K562 (cell line): ENCODE measurements at regions not wholly inside any gene's neighbourhood (a gene's known extent, or its start where the extent isn't known, plus 50 kb on each side); places are given as distances from the start of the nearest gene placed in this dataset.
A peak's percentile ranks its signal among the peaks of the same experiment; 100 is the strongest.

Experiments used
- BACH1 ChIP-seq: fragments of 200-800 bp; sonication (Bioruptor generic); IDR thresholded peaks from 2 replicates; pipeline ENCODE4 v1.6.1; 2016; ENCODE audit warnings: missing genetic modification characterization, missing compliant biosample characterization
- BMI1 ChIP-seq: fragments of 150-350 bp; IDR thresholded peaks from 2 replicates; pipeline ENCODE4 v1.6.1; 2014; ENCODE audit warnings: low read length
- CTCF ChIP-seq, 3 experiments: IDR thresholded peaks in 2 of 3; conservative IDR thresholded peaks in 1 of 3; 2 replicates each; pipeline ENCODE4 v1.5.1; 2011 to 2012; ENCODE audit warnings: low read length in 3 of 3, mild to moderate bottlenecking in 3 of 3, control low read depth in 2 of 3, improper control_type of control experiment in 1 of 3, inconsistent platforms in 1 of 3, low read depth in 1 of 3, mixed read lengths in 1 of 3, moderate library complexity in 1 of 3; ENCODE audit not compliant: insufficient read depth in 2 of 3
- FOXM1 ChIP-seq, 2 experiments: fragments of 450-650 bp in 1 of 2; sonication (generic) in 1 of 2; formaldehyde crosslinking in 1 of 2; IDR thresholded peaks; 2 replicates each; pipeline versions ENCODE4 v1.6.1 to v1.9.0; 2017 to 2022; ENCODE audit warnings: low read depth in 2 of 2, mild to moderate bottlenecking in 2 of 2, missing genetic modification reagents in 1 of 2, moderate library complexity in 1 of 2
- MEIS2 ChIP-seq: fragments of 450-650 bp; IDR thresholded peaks from 2 replicates; pipeline ENCODE4 v1.6.1; 2014; ENCODE audit warnings: mild to moderate bottlenecking; ENCODE audit not compliant: partially characterized antibody
- NCOR1 ChIP-seq: fragments of 450-650 bp; IDR thresholded peaks from 2 replicates; pipeline ENCODE4 v1.6.1; 2016; ENCODE audit warnings: mild to moderate bottlenecking, moderate library complexity
- PHB ChIP-seq: fragments of 250-450 bp; sonication (Bioruptor Pico); IDR thresholded peaks from 2 replicates; pipeline ENCODE4 v1.5.0; 2021
- POLR3G ChIP-seq: IDR thresholded peaks from 2 replicates; pipeline ENCODE4 v1.6.1; 2011; ENCODE audit not compliant: insufficient read length, insufficient replicate concordance; ENCODE audit errors: extremely low read depth
- SNIP1 ChIP-seq: fragments of 450-650 bp; IDR thresholded peaks from 2 replicates; pipeline ENCODE4 v1.7.1; 2017; ENCODE audit warnings: low read depth, mild to moderate bottlenecking
- TAF15 ChIP-seq: fragments of 200-400 bp; formaldehyde crosslinking; IDR thresholded peaks from 2 replicates; pipeline ENCODE4 v1.6.1; 2017; ENCODE audit warnings: mild to moderate bottlenecking, low read depth, low read length, moderate library complexity
- TCF3 ChIP-seq: sonication (generic); formaldehyde crosslinking; IDR thresholded peaks from 2 replicates; pipeline ENCODE4 v1.4.0; 2020; ENCODE audit warnings: mild to moderate bottlenecking, missing genetic modification reagents
- TFAP4 ChIP-seq: sonication (generic); formaldehyde crosslinking; IDR thresholded peaks from 2 replicates; pipeline ENCODE4 v1.8.0; 2022; ENCODE audit warnings: missing genetic modification reagents, mild to moderate bottlenecking, moderate library complexity, borderline replicate concordance
- ZNF644 ChIP-seq: fragments of 200-800 bp; sonication (Bioruptor generic); IDR thresholded peaks from 2 replicates; pipeline ENCODE4 v1.6.1; 2016; ENCODE audit warnings: low read depth, missing genetic modification characterization, missing compliant biosample characterization
- TF ChIP-seq, protein P1 (sequence below): IDR thresholded peaks from 3 replicates; pipeline ENCODE4 v1.6.1; 2011; ENCODE audit warnings: borderline replicate concordance, mild to moderate bottlenecking, moderate library complexity; ENCODE audit not compliant: insufficient read length; ENCODE audit errors: extremely low read depth
- TF ChIP-seq, protein P2 (sequence below): sonication (generic); formaldehyde crosslinking; IDR thresholded peaks from 2 replicates; pipeline ENCODE4 v1.8.0; 2022; ENCODE audit warnings: mild to moderate bottlenecking, missing genetic modification reagents
- TF ChIP-seq, protein P3 (sequence below): fragments of 450-650 bp; IDR thresholded peaks from 2 replicates; pipeline ENCODE4 v1.6.1; 2017; ENCODE audit warnings: antibody characterized with exemption
- TF ChIP-seq, protein P4 (sequence below): fragments of 450-650 bp; formaldehyde crosslinking; IDR thresholded peaks from 2 replicates; pipeline ENCODE4 v1.4.0; 2020; ENCODE audit warnings: mild to moderate bottlenecking, mixed read lengths
- TF ChIP-seq, protein P5 (sequence below): fragments of 250-450 bp; sonication (Bioruptor Pico); IDR thresholded peaks from 2 replicates; pipeline ENCODE4 v1.5.0; 2021

GRCh38 chr21:35229290-35229689, 180.2 kb upstream of the RUNX1 start (continued):
- TF ChIP-seq, protein P1, sequence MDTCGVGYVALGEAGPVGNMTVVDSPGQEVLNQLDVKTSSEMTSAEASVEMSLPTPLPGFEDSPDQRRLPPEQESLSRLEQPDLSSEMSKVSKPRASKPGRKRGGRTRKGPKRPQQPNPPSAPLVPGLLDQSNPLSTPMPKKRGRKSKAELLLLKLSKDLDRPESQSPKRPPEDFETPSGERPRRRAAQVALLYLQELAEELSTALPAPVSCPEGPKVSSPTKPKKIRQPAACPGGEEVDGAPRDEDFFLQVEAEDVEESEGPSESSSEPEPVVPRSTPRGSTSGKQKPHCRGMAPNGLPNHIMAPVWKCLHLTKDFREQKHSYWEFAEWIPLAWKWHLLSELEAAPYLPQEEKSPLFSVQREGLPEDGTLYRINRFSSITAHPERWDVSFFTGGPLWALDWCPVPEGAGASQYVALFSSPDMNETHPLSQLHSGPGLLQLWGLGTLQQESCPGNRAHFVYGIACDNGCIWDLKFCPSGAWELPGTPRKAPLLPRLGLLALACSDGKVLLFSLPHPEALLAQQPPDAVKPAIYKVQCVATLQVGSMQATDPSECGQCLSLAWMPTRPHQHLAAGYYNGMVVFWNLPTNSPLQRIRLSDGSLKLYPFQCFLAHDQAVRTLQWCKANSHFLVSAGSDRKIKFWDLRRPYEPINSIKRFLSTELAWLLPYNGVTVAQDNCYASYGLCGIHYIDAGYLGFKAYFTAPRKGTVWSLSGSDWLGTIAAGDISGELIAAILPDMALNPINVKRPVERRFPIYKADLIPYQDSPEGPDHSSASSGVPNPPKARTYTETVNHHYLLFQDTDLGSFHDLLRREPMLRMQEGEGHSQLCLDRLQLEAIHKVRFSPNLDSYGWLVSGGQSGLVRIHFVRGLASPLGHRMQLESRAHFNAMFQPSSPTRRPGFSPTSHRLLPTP = no peak
- peak; percentile 63 for TF ChIP-seq NCOR1
- no peak for TF ChIP-seq PHB (CRISPR knock-in tag)
- peak; percentile 31; the same call in 1 of the 2 replicates for TF ChIP-seq FOXM1 (IDR thresholded peaks at IDR 0.05; ENCODE audit: low read depth)
- TF ChIP-seq FOXM1 (CRISPR knock-in tag; IDR thresholded peaks at IDR 0.05; ENCODE audit: low read depth) = no peak
- TF ChIP-seq ZNF644 = no peak
- TF ChIP-seq BMI1 = no peak
- TF ChIP-seq, protein P2, sequence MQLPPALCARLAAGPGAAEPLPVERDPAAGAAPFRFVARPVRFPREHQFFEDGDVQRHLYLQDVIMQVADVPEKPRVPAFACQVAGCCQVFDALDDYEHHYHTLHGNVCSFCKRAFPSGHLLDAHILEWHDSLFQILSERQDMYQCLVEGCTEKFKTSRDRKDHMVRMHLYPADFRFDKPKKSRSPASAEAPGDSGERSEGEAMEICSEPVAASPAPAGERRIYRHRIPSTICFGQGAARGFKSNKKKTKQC = no peak
- TF ChIP-seq TAF15 = no peak
- TF ChIP-seq BACH1 (tag) = no peak
- peak; percentile 80 for TF ChIP-seq TCF3 (CRISPR knock-in tag)
- no peak for TF ChIP-seq POLR3G
- TF ChIP-seq MEIS2 = peak; percentile 75
- no peak for TF ChIP-seq TFAP4 (CRISPR knock-in tag)
- TF ChIP-seq, protein P3, sequence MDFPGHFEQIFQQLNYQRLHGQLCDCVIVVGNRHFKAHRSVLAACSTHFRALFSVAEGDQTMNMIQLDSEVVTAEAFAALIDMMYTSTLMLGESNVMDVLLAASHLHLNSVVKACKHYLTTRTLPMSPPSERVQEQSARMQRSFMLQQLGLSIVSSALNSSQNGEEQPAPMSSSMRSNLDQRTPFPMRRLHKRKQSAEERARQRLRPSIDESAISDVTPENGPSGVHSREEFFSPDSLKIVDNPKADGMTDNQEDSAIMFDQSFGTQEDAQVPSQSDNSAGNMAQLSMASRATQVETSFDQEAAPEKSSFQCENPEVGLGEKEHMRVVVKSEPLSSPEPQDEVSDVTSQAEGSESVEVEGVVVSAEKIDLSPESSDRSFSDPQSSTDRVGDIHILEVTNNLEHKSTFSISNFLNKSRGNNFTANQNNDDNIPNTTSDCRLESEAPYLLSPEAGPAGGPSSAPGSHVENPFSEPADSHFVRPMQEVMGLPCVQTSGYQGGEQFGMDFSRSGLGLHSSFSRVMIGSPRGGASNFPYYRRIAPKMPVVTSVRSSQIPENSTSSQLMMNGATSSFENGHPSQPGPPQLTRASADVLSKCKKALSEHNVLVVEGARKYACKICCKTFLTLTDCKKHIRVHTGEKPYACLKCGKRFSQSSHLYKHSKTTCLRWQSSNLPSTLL = no peak
- no peak for TF ChIP-seq CTCF (IDR thresholded peaks at IDR 0.05 in 2 of 3, conservative IDR thresholded peaks at IDR 0.05 in 1 of 3; ENCODE audit: insufficient read depth in 2 of 3, low read depth in 1 of 3, low read length in 3 of 3)
- TF ChIP-seq, protein P4, sequence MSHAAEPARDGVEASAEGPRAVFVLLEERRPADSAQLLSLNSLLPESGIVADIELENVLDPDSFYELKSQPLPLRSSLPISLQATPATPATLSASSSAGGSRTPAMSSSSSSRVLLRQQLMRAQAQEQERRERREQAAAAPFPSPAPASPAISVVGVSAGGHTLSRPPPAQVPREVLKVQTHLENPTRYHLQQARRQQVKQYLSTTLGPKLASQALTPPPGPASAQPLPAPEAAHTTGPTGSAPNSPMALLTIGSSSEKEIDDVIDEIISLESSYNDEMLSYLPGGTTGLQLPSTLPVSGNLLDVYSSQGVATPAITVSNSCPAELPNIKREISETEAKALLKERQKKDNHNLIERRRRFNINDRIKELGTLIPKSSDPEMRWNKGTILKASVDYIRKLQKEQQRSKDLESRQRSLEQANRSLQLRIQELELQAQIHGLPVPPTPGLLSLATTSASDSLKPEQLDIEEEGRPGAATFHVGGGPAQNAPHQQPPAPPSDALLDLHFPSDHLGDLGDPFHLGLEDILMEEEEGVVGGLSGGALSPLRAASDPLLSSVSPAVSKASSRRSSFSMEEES (CRISPR knock-in tag) = no peak
- no peak for TF ChIP-seq SNIP1
- TF ChIP-seq, protein P5, sequence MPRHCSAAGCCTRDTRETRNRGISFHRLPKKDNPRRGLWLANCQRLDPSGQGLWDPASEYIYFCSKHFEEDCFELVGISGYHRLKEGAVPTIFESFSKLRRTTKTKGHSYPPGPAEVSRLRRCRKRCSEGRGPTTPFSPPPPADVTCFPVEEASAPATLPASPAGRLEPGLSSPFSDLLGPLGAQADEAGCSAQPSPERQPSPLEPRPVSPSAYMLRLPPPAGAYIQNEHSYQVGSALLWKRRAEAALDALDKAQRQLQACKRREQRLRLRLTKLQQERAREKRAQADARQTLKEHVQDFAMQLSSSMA = no peak
